Mesenteric fat pad (tissue), 1 donor: ENCODE measurements at regions not wholly inside any gene's neighbourhood (a gene's known extent, or its start where the extent isn't known, plus 50 kb on each side); places are given as distances from the start of the nearest gene placed in this dataset.

Experiments
- DNase-seq: peaks from one replicate; pipeline ENCODE4 v3.0.0-alpha.2; 2020; ENCODE audit warnings: low spot score
- donor health status: DM: yes; HTN: yes; CAD: no.

GRCh38 chr1:224504297-224505041 is 69.9 kb upstream of the WDR26 start:
- DNase-seq: no peak

- DNase-seq: no peak
Measured at GRCh38 chr1:224505454-224506093, 71.0 kb upstream of the WDR26 start.

- no peak for DNase-seq
Measured at GRCh38 chr1:224506141-224506814, 71.7 kb upstream of the WDR26 start.

- DNase-seq: no peak
Measured at GRCh38 chr1:224507771-224508523, 73.3 kb upstream of the WDR26 start.

GRCh38 chr1:224509907-224510306 is 75.3 kb upstream of the WDR26 start:
- no peak for DNase-seq

- no peak for DNase-seq
Measured at GRCh38 chr1:224510880-224511645, 76.5 kb upstream of the WDR26 start.

GRCh38 chr1:224512600-224513151 is 78.1 kb upstream of the WDR26 start:
- no peak for DNase-seq

GRCh38 chr1:224513383-224513782 is 78.8 kb upstream of the WDR26 start:
- no peak for DNase-seq

GRCh38 chr1:224513787-224514209 is 79.2 kb upstream of the WDR26 start:
- DNase-seq: no peak

GRCh38 chr1:224517171-224517570 is 82.6 kb upstream of the WDR26 start:
- DNase-seq: no peak

GRCh38 chr1:224518528-224518927 is 83.9 kb upstream of the WDR26 start:
- DNase-seq: no peak

- no peak for DNase-seq
Measured at GRCh38 chr1:224519874-224520273, 85.3 kb upstream of the WDR26 start.

GRCh38 chr1:224520808-224521207 is 86.2 kb upstream of the WDR26 start:
- DNase-seq: no peak

GRCh38 chr1:224521904-224522734 is 87.5 kb upstream of the WDR26 start:
- no peak for DNase-seq

GRCh38 chr1:224523676-224524075 is 89.1 kb upstream of the WDR26 start:
- no peak for DNase-seq

GRCh38 chr1:224524679-224525078 is 90.1 kb upstream of the WDR26 start:
- no peak for DNase-seq

- DNase-seq: no peak
Measured at GRCh38 chr1:224525411-224526040, 90.6 kb upstream of the CNIH3 start.

GRCh38 chr1:224526771-224527170 is 89.3 kb upstream of the CNIH3 start:
- DNase-seq: no peak

GRCh38 chr1:224528900-224529299 is 87.2 kb upstream of the CNIH3 start:
- no peak for DNase-seq
